Gastroesophageal sphincter (tissue), 4 donors: ENCODE measurements at regions not wholly inside any gene's neighbourhood (a gene's known extent, or its start where the extent isn't known, plus 50 kb on each side); places are given as distances from the start of the nearest gene placed in this dataset.

Source experiments
- ATAC-seq: fragments of 150-250 bp; one replicate; pipeline ENCODE4 v1.9.1; 2016; ENCODE audit warnings: mild to moderate bottlenecking, moderate library complexity
- H3K27ac ChIP-seq, 4 donors: fragments of 200-600 bp; sonication (generic) in 3 of 4; 1 replicate in 3 of 4; 2 replicates in 1 of 4; pipeline ENCODE4 v1.5.1; 2016 to 2019
- H3K27me3 ChIP-seq: fragments of 200-600 bp; sonication (generic); one replicate; pipeline ENCODE4 v1.5.1; 2019
- H3K36me3 ChIP-seq, 2 donors: fragments of 200-600 bp; sonication (generic); one replicate each; pipeline ENCODE4 v1.5.1; 2019; ENCODE audit warnings: control low read depth in 1 of 2
- H3K4me1 ChIP-seq, 3 donors: fragments of 200-600 bp; sonication (generic); 1 replicate in 2 of 3; 2 replicates in 1 of 3; pipeline ENCODE4 v1.5.1; 2016 to 2019; ENCODE audit warnings: control low read depth in 2 of 3
- H3K4me3 ChIP-seq, 2 donors: fragments of 200-600 bp; sonication (generic); one replicate each; pipeline ENCODE4 v1.5.1; 2019; ENCODE audit warnings: mild to moderate bottlenecking in 1 of 2, moderate library complexity in 1 of 2
- H3K9me3 ChIP-seq, 3 donors: fragments of 200-600 bp; sonication (generic); one replicate each; pipeline ENCODE4 v1.5.1; 2017 to 2019; ENCODE audit warnings: control low read depth in 2 of 3
- EP300 ChIP-seq: sonication (generic); formaldehyde crosslinking; IDR thresholded peaks from one replicate; pipeline ENCODE4 v1.6.1; 2017; ENCODE audit warnings: antibody characterized with exemption, mild to moderate bottlenecking
- POLR2A ChIP-seq, 2 donors: fragments of 450-650 bp; IDR thresholded peaks; one replicate each; pipeline ENCODE4 v1.6.1; 2017; ENCODE audit warnings: antibody characterized with exemption in 2 of 2, mild to moderate bottlenecking in 2 of 2, moderate library complexity in 1 of 2
- POLR2AphosphoS5 ChIP-seq: sonication (generic); formaldehyde crosslinking; IDR thresholded peaks from one replicate; pipeline ENCODE4 v1.6.1; 2017; ENCODE audit warnings: antibody characterized with exemption
- WGBS, 2 donors: methylation state at CpG; one replicate each; pipeline ENCODE4 v1.1.5; 2018; ENCODE audit warnings: low coverage in 1 of 2; 5-methylcytosine and 5-hydroxymethylcytosine counted together
- TF ChIP-seq, protein P1 (sequence below), 4 experiments: fragments of 200-600 bp in 2 of 4; fragments of 450-650 bp in 2 of 4; sonication (generic) in 1 of 4; IDR thresholded peaks; one replicate each; pipeline ENCODE4 v1.5.1; 2017 to 2019; ENCODE audit warnings: antibody characterized with exemption in 4 of 4, mild to moderate bottlenecking in 2 of 4, moderate library complexity in 2 of 4

DNA sequence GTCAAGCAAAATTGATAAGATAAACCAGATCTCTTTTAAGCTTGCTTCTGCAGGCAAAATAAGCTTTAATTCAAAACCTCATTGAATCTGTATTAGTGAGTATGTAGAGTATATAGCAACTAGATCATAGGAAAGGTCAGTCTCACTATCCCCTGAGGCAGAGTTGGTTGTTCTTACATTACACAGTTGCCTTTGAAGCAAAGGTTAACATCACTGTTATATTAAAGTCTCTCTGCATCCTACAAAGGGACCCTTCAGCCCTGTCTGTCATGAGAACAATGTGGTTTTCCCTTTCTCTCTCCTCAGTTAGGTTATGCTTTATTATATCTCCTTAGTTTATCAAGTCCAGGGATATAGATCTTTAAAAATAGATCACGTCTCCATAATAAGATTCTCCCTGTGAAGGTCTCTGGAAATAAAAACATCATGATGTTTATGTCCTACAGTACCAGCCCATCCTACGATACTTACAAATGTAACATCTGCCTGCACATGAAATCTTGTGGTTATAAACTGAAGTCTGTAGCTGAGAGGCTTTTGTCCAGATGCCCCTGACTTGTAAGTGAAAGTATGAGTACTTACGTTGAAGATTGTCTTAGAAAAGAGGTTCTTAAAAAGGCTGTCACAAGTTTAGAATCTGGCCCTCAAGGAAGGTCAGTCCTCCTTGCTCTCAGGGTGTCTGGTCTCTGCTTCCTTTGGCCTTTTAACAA, 103.6 kb downstream of the VIP start:
- no peak for ATAC-seq
- Histone ChIP-seq H3K9me3 (no peaks in the 10 kb centered on the region), H3K4me3 (no peak overlapping the region), H3K27ac (no peak overlapping the region), H3K4me1 (no peaks in the 10 kb centered on the region), H3K36me3 (no peaks in the 10 kb centered on the region), H3K27me3 (no peaks in the 10 kb centered on the region)
- WGBS, 2 donors: 63 to 68% methylated on average over 3 of the region's 3 CpGs
- TF ChIP-seq POLR2A (IDR thresholded peaks at IDR 0.05) (no peak), POLR2AphosphoS5 (no peak), EP300 (no peak)
- TF ChIP-seq, protein P1, sequence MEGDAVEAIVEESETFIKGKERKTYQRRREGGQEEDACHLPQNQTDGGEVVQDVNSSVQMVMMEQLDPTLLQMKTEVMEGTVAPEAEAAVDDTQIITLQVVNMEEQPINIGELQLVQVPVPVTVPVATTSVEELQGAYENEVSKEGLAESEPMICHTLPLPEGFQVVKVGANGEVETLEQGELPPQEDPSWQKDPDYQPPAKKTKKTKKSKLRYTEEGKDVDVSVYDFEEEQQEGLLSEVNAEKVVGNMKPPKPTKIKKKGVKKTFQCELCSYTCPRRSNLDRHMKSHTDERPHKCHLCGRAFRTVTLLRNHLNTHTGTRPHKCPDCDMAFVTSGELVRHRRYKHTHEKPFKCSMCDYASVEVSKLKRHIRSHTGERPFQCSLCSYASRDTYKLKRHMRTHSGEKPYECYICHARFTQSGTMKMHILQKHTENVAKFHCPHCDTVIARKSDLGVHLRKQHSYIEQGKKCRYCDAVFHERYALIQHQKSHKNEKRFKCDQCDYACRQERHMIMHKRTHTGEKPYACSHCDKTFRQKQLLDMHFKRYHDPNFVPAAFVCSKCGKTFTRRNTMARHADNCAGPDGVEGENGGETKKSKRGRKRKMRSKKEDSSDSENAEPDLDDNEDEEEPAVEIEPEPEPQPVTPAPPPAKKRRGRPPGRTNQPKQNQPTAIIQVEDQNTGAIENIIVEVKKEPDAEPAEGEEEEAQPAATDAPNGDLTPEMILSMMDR (IDR thresholded peaks at IDR 0.05): no peak

DNA sequence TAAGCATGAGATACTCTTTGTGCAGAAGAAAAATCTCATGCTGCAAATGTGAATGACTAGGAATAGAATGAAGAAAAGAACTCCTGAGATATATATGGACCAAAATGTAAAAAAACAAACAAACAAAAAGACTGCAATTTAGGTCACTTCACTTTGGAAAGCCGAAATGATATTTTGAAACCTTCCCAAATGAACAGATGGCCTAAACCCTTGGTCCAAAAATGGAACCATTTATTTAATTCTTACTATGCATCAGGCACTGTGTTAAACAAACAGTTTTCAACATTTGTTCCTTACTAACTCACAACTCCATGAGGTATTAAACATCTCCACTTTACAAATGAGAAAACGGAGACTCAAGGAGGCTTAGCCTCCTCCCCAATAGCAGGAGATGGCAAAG, 107.5 kb downstream of the VIP start:
- no peaks in the 10 kb centered on the region for H3K4me1 ChIP-seq
- ATAC-seq: no peak
- H3K27ac ChIP-seq: no peak overlapping the region
- no peak for TF ChIP-seq POLR2AphosphoS5
- TF ChIP-seq EP300: no peak
- H3K9me3 ChIP-seq: no peaks in the 10 kb centered on the region
- H3K36me3 ChIP-seq: no peaks in the 10 kb centered on the region
- WGBS, 2 donors: 38 to 61% methylated on average over 2 of the region's 2 CpGs
- no peaks in the 10 kb centered on the region for H3K27me3 ChIP-seq
- no peak overlapping the region for H3K4me3 ChIP-seq

DNA sequence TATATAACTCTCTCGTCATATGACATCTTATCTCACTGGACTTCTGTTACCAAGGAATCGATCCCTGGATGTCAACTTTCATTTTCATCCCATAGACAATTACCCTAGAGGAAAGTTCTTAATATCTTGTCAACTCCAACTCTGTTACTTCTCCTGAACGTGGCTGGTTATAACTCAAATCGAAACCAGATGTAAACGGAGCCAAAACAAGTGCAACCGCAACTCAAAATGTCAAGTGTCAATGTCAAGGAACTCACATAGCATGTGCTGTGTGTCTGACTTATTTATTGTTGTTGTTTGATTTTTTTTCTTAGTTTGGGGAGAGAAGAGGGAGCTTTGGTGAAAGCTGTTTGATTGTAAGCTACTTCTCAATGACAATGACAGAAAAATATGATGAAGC, 108.6 kb downstream of the VIP start:
- ATAC-seq: no peak
- WGBS, 2 donors: 48 to 59% methylated on average over 5 to 6 of the region's 6 CpGs
- no peak overlapping the region for H3K27ac ChIP-seq
- no peaks in the 10 kb centered on the region for H3K9me3 ChIP-seq
- no peaks in the 10 kb centered on the region for H3K27me3 ChIP-seq
- no peak overlapping the region for H3K4me3 ChIP-seq
- TF ChIP-seq, protein P1 (IDR thresholded peaks at IDR 0.05): no peak
- TF ChIP-seq POLR2A (IDR thresholded peaks at IDR 0.05): no peak
- TF ChIP-seq EP300: no peak
- TF ChIP-seq POLR2AphosphoS5: no peak
- no peaks in the 10 kb centered on the region for H3K36me3 ChIP-seq
- no peaks in the 10 kb centered on the region for H3K4me1 ChIP-seq

DNA sequence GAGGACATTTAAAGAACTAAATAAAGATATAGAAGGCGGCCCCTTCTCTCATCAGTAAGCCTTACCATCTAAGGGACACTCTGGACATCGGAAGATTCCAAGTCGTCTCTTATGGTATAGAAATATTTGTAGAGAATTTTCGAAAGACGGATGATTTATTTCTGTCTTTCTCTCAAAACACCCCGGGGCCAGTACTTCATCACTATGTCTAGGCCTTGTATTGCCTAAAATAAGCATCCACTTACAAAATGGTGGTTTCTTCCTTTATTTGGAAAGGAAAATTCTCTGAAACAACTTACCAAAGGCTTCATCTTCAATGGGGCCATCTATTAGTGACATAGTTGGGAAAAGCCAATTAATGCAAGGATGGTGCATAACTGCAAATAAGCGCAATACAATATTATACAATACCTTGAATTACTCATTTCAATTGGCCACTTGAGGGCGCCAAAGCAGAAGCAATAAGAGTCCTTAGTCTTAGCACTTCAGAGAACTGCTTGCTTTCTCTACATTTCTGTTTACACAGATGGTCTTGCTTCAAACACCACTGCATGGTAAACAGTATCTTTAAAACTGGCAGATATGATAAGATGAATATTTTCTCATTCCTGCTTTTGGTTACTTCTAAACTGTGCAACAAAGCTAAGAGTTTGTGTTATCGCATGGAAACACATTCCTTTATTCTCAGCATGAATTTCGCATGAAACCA, 113.2 kb downstream of the VIP start:
- H3K4me1 ChIP-seq: no peaks in the 10 kb centered on the region
- no peaks in the 10 kb centered on the region for H3K9me3 ChIP-seq
- TF ChIP-seq, protein P1 (IDR thresholded peaks at IDR 0.05): peak; percentile 34 to 69 (median 52)
- TF ChIP-seq EP300 (no peak), POLR2AphosphoS5 (no peak), POLR2A (IDR thresholded peaks at IDR 0.05) (no peak)
- no peaks in the 10 kb centered on the region for H3K27me3 ChIP-seq
- H3K4me3 ChIP-seq: no peak overlapping the region
- no peak for ATAC-seq
- 57 to 66% methylated on average over 10 of the region's 10 CpGs for WGBS, 2 donors
- no peaks in the 10 kb centered on the region for H3K36me3 ChIP-seq
- H3K27ac ChIP-seq: no peak overlapping the region

DNA sequence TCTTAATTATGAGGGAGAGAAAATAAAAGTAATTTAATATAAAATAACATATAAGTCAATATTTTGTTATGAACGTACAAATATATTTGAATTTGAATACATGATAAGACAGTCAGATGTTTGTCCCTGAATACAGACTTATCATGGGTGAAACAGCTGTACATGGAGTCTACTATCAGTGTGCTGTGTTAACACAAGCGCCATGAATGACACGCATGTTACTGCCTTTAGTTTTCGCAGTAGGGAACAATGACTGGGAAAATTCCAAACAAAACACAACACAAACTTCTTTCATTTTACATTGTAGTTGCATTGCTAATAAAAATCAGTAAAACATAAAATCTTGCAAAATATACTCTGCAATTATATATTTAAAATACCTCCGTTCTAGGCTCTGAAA, 108.6 kb downstream of the FBXO5 start:
- H3K9me3 ChIP-seq: peaks cover 0 to 3% (median 0%) of the 10 kb centered on the region in 3 donors
- H3K4me3 ChIP-seq: no peak overlapping the region
- H3K4me1 ChIP-seq: no peaks in the 10 kb centered on the region
- no peaks in the 10 kb centered on the region for H3K36me3 ChIP-seq
- H3K27me3 ChIP-seq: no peaks in the 10 kb centered on the region
- no peak overlapping the region for H3K27ac ChIP-seq
- ATAC-seq: no peak
- TF ChIP-seq, protein P1 (IDR thresholded peaks at IDR 0.05): no peak
- TF ChIP-seq POLR2A (IDR thresholded peaks at IDR 0.05) (no peak), POLR2AphosphoS5 (no peak), EP300 (no peak)
- 72 to 83% methylated on average over 5 of the region's 5 CpGs for WGBS, 2 donors
